ENCODE measurements at regions not wholly inside any gene's neighbourhood (a gene's known extent, or its start where the extent isn't known, plus 50 kb on each side); places are given as distances from the start of the nearest gene placed in this dataset.

DNA sequence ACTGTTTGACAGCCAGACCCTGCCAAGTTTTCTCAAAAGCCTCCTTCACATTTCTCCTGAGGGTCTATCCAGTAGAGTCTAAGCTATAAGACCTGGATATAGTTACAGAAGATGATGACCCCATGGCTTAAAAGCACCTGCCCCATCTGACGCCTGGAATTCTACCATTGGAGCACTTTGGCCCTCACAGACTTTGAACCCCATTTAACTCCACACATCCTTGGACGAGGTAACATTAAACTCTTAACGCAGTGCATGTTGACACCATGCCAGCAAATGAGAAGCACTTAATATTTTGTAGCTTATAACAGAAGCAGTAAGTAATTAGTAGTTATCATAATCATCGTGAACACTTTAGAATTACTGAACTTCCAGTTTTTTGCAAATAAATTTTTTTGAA, 61.9 kb upstream of the SMNDC1 start:
- no peak for DNase-seq (ENCODE audit: low read depth)
- TF ChIP-seq, protein P1, sequence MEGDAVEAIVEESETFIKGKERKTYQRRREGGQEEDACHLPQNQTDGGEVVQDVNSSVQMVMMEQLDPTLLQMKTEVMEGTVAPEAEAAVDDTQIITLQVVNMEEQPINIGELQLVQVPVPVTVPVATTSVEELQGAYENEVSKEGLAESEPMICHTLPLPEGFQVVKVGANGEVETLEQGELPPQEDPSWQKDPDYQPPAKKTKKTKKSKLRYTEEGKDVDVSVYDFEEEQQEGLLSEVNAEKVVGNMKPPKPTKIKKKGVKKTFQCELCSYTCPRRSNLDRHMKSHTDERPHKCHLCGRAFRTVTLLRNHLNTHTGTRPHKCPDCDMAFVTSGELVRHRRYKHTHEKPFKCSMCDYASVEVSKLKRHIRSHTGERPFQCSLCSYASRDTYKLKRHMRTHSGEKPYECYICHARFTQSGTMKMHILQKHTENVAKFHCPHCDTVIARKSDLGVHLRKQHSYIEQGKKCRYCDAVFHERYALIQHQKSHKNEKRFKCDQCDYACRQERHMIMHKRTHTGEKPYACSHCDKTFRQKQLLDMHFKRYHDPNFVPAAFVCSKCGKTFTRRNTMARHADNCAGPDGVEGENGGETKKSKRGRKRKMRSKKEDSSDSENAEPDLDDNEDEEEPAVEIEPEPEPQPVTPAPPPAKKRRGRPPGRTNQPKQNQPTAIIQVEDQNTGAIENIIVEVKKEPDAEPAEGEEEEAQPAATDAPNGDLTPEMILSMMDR (IDR thresholded peaks at IDR 0.05; ENCODE audit: low read depth, low read length, missing control alignments): no peak
- no peak overlapping the region for H3K4me3 ChIP-seq (ENCODE audit: low read depth, low read length)

GRCh38 chr10:110368002-110368401, 63.3 kb upstream of the SMNDC1 start:
- no peak overlapping the region for H3K4me3 ChIP-seq (ENCODE audit: low read depth, low read length)
- TF ChIP-seq, protein P1 (IDR thresholded peaks at IDR 0.05; ENCODE audit: low read depth, low read length, missing control alignments): no peak
- no peak for DNase-seq (ENCODE audit: low read depth)

DNA sequence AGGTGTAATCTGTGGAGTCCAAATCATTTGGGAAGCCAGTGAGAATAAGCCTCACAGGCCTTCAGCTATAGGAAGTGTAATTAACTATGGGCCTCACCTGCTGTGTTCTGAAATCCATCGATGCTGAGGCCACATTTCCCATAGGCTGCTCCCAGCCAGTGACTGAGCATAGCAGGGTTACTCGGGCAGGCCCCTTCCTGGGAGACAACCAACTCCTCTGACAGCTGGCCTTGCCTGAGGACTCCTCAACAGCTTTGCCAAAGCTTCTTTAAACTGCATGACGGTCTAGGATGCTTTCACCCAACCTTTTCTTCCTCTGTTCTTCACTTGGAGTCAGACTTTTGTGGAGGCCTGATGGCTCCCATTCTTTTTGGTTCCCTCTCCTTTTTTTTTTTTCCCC, 63.8 kb upstream of the SMNDC1 start:
- no peak for DNase-seq (ENCODE audit: low read depth)
- H3K4me3 ChIP-seq (ENCODE audit: low read depth, low read length): no peak overlapping the region
- TF ChIP-seq, protein P1 (IDR thresholded peaks at IDR 0.05; ENCODE audit: low read depth, low read length, missing control alignments): no peak

DNA sequence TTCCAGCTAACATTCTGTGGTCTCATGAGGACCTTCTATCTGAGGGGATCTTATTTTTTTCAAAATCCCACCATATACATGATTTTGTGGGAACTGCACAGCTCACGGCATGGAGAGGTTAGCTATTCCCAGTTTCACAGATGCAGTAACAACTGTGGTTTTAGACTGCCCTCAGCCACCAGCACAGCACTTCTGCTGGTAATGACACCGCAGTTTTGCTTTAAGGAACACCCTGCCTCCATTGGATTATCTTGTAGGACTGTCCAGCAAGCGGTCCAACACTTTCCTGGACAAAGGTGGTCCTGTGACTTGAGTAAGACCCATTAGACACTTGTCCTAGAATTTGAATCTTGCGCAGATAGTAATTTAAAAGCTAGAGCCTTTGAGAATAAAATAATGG, 65.3 kb upstream of the SMNDC1 start:
- TF ChIP-seq, protein P1 (IDR thresholded peaks at IDR 0.05; ENCODE audit: low read depth, low read length, missing control alignments): no peak
- no peak overlapping the region for H3K4me3 ChIP-seq (ENCODE audit: low read depth, low read length)
- no peak for DNase-seq (ENCODE audit: low read depth)

- TF ChIP-seq, protein P1 (IDR thresholded peaks at IDR 0.05; ENCODE audit: low read depth, low read length, missing control alignments): no peak
- H3K4me3 ChIP-seq (ENCODE audit: low read depth, low read length): no peak overlapping the region
- DNase-seq (ENCODE audit: low read depth): no peak
Measured at GRCh38 chr10:110372656-110373055, 67.9 kb upstream of the SMNDC1 start.

DNA sequence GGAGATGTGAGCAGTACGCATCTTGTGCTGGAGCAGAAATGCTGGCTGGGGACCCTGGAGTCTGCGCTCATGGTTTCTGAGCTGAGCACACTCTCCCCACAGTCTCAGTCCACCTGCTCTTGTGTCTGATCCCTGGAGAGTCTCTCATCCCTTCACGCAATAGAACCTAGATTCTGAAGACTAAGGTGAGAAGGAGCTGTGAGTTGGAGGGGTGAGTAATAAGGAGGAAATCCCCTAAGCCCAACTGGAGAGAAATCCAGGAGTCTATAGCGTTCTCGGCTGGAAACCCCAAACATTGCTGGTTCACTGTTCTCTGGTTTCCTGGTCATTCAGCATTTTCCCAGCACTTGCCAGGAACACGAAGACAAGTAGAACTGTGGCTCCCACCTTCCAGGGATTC, 68.3 kb upstream of the SMNDC1 start:
- no peak for DNase-seq (ENCODE audit: low read depth)
- TF ChIP-seq, protein P1 (IDR thresholded peaks at IDR 0.05; ENCODE audit: low read depth, low read length, missing control alignments): no peak
- no peak overlapping the region for H3K4me3 ChIP-seq (ENCODE audit: low read depth, low read length)

GRCh38 chr10:110373857-110374654, 69.3 kb upstream of the SMNDC1 start:
- H3K4me3 ChIP-seq (ENCODE audit: low read depth, low read length): no peak overlapping the region
- TF ChIP-seq, protein P1 (IDR thresholded peaks at IDR 0.05; ENCODE audit: low read depth, low read length, missing control alignments): no peak

More at GRCh38 chr10:110373857-110374654, 69.3 kb upstream of the SMNDC1 start:
- no peak for DNase-seq (ENCODE audit: low read depth)
